ENCODE measurements at regions not wholly inside any gene's neighbourhood (a gene's known extent, or its start where the extent isn't known, plus 50 kb on each side); places are given as distances from the start of the nearest gene placed in this dataset.
A peak's percentile ranks its signal among the peaks of the same experiment; 100 is the strongest.
"Not testable (repeated sequence)": the region's sequence is repeated elsewhere in the genome, so short reads cannot be mapped to it uniquely, and the experiment has no call there.

- no peaks in the 10 kb centered on the region for H3K36me3 ChIP-seq (replicated peaks in 1 of 2; ENCODE audit: insufficient read depth in 1 of 2, low read depth in 2 of 2)
- H3K4me1 ChIP-seq = no peaks in the 10 kb centered on the region
- H3K27me3 ChIP-seq = no peaks in the 10 kb centered on the region
- H3K4me3 ChIP-seq = no peak overlapping the region
- DNase-seq (no peak), ATAC-seq (no peak)
- no peak overlapping the region for H3K27ac ChIP-seq
- intact Hi-C loops (cut with DNase I) = no loop called here
- TF ChIP-seq POLR2A (IDR thresholded peaks at IDR 0.05) (no peak), CTCF (IDR thresholded peaks at IDR 0.05) (no peak)
- H3K9me3 ChIP-seq = no peaks in the 10 kb centered on the region
- 52 to 65% methylated on average over 7 of the region's 7 CpGs for WGBS, 2 donors
Observed at GRCh38 chr1:87403061-87403820, 74.6 kb downstream of the LMO4 start.

GRCh38 chr1:87404296-87404695 lies 75.6 kb downstream of the LMO4 start:
- no peaks in the 10 kb centered on the region for H3K9me3 ChIP-seq
- intact Hi-C loops (cut with DNase I) = no loop called here
- H3K4me3 ChIP-seq = no peak overlapping the region
- H3K4me1 ChIP-seq = no peaks in the 10 kb centered on the region
- no peak for ATAC-seq
- no peaks in the 10 kb centered on the region for H3K27me3 ChIP-seq
- DNase-seq = no peak
- WGBS, 2 donors = 82 to 86% methylated on average over 3 of the region's 3 CpGs
- TF ChIP-seq POLR2A (IDR thresholded peaks at IDR 0.05) (no peak), CTCF (IDR thresholded peaks at IDR 0.05) (no peak)
- no peak overlapping the region for H3K27ac ChIP-seq
- H3K36me3 ChIP-seq (replicated peaks in 1 of 2; ENCODE audit: insufficient read depth in 1 of 2, low read depth in 2 of 2) = no peaks in the 10 kb centered on the region

GRCh38 chr1:87408665-87409248 lies 80.1 kb downstream of the LMO4 start:
- DNase-seq (no peak), ATAC-seq (no peak)
- H3K4me1 ChIP-seq = no peaks in the 10 kb centered on the region
- H3K4me3 ChIP-seq = no peak overlapping the region
- no peaks in the 10 kb centered on the region for H3K9me3 ChIP-seq
- 61 to 69% methylated on average over 2 of the region's 2 CpGs for WGBS, 2 donors
- intact Hi-C loops (cut with DNase I) = no loop called here
- no peak overlapping the region for H3K27ac ChIP-seq
- no peaks in the 10 kb centered on the region for H3K27me3 ChIP-seq
- no peaks in the 10 kb centered on the region for H3K36me3 ChIP-seq (replicated peaks in 1 of 2; ENCODE audit: insufficient read depth in 1 of 2, low read depth in 2 of 2)
- TF ChIP-seq CTCF (IDR thresholded peaks at IDR 0.05) (no peak), POLR2A (IDR thresholded peaks at IDR 0.05) (no peak)

- ATAC-seq (no peak), DNase-seq (peak in 2 of 4 donors; percentile 22 to 23)
- no peak overlapping the region for H3K27ac ChIP-seq
- 85 to 86% methylated on average over 3 of the region's 3 CpGs for WGBS, 2 donors
- H3K36me3 ChIP-seq (replicated peaks in 1 of 2; ENCODE audit: insufficient read depth in 1 of 2, low read depth in 2 of 2) = no peaks in the 10 kb centered on the region
- TF ChIP-seq POLR2A (IDR thresholded peaks at IDR 0.05) (no peak), CTCF (IDR thresholded peaks at IDR 0.05) (no peak)
- no peak overlapping the region for H3K4me3 ChIP-seq
- no peaks in the 10 kb centered on the region for H3K9me3 ChIP-seq
- intact Hi-C loops (cut with DNase I) = no loop called here
- H3K4me1 ChIP-seq = no peaks in the 10 kb centered on the region
- H3K27me3 ChIP-seq = no peaks in the 10 kb centered on the region
Observed at GRCh38 chr1:87410776-87411480, 82.2 kb downstream of the LMO4 start.

GRCh38 chr1:87413846-87414245 lies 85.2 kb downstream of the LMO4 start:
- ATAC-seq; H3K4me3 ChIP-seq; H3K27me3 ChIP-seq; H3K27ac ChIP-seq; H3K36me3 ChIP-seq (replicated peaks in 1 of 2; ENCODE audit: insufficient read depth in 1 of 2, low read depth in 2 of 2); DNase-seq; H3K9me3 ChIP-seq; H3K4me1 ChIP-seq; intact Hi-C loops (cut with DNase I): not testable (repeated sequence)
- WGBS, 2 donors = 58 to 69% methylated on average over 2 of the region's 2 CpGs

All from body of pancreas (tissue), 4 donors.